ENCODE measurements at regions not wholly inside any gene's neighbourhood (a gene's known extent, or its start where the extent isn't known, plus 50 kb on each side); places are given as distances from the start of the nearest gene placed in this dataset.

DNA sequence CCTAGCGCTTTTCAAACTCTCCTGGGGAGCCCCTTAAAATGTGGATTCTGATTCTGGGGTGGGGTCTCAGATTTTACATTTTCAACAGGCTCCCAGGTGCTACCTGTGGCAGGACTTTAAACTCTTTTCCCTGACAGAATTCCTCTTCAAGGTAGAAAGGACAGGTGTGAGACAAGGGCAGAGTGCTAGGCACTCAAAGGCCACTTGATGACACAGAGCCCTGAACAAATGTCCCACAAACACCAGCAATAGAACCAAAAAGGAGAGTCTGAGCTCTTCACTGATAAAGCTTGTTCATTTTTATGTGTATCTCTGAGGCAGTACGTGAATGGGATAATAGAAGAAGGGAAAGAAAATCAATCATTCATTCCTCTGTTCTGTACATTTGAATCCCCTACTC lies 77.7 kb upstream of the PELI1 start:
- no peak for DNase-seq

DNA sequence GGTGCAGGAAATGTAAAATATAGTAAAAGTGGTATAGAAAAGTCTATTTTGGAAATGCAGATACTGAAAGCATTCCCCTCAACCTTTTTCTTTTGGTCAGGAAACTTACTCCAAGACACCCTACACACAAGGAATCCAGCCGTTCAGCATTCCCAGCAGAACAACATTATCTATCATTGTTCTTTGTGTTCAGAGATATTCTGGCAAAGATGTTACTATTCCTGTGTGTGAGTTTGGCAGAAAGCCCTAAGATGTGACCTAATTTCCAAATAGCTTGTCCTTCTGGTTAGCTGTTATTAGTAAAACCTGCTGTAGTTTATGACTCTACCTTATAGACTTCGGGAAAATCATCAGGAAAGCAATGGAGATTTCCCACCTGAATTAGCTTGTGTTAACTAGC lies 78.1 kb upstream of the PELI1 start:
- DNase-seq = no peak

DNA sequence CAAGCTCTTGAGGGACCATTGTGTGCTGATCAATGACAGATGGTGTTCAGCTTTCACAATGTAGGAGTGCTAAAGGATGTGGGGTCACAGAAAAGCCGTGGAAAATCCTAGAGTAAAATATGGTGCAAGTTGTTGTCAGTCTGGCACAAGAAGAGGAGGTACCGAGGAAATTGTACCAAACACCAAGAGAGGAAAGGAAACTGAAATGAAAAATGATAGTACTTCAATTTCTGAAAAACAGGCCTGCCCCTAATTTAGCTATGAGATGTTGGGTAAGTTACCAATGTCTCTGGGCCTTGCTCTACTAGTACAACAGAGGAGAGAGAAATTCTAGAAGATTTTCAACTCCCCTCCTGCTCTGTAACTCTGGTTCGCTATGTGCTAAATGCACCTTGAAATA lies 78.8 kb upstream of the PELI1 start:
- no peak for DNase-seq

DNA sequence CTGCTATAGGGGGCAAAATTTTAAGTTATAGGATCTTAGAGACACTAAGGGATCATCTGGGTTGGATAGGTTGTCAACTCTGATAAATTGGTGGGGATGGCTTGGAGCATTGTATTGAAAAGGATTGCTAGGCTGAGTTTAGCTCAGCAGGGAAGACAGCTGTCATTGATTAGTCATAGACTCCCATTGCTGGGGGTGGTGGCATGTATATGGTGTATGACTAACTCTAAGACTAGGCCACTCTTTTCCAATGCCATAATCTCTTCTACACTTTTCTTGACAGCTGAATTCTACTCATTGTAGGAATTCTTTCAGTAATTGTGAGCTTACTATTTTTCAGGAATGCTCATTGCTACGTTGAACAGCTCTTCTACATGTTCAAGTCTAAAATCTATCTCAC lies 81.3 kb upstream of the PELI1 start:
- no peak for DNase-seq

DNA sequence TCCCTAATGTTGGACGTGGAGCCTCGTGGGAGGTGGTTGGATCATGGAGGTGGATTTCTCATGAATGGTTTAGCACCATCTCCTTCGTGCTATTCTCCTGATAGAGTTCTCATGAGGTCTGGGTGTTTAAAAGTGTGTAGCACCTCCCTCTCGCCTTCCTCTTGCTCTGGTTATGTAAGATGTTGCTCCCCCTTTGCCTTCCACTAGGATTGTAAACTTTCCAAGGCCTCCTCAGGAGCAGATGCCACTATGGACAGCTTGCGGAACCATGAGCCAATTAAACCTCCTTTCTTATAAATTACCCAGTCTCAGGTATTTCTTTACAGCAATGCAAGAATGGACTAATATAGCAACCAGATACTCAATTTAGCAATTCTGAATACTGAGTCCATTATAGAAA lies 82.4 kb upstream of the PELI1 start:
- DNase-seq = no peak

DNA sequence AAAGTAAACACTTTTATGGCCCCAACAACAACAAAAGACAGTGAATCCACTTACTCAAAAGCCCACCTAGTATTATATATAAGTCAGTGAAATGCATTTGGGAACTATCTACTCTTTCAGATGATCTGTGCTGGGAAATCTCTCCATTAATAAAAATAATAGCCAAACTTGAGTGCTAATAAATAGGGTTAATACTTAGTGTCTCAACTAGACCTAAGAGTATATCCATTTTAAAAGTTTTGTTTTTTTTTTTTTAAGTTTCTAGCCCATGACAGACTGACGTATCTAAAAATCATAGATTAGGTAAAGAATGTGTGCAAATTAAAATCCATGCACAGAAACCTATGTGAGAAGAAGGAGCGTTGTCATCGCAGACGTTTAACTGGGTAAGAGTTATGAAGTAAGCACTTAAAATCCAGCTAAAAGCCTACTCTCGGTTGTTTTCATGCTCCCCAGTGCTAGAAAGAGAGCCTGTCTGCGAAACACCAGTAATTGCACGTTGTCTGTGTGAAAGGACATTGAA lies 83.4 kb upstream of the PELI1 start:
- DNase-seq = no peak

DNA sequence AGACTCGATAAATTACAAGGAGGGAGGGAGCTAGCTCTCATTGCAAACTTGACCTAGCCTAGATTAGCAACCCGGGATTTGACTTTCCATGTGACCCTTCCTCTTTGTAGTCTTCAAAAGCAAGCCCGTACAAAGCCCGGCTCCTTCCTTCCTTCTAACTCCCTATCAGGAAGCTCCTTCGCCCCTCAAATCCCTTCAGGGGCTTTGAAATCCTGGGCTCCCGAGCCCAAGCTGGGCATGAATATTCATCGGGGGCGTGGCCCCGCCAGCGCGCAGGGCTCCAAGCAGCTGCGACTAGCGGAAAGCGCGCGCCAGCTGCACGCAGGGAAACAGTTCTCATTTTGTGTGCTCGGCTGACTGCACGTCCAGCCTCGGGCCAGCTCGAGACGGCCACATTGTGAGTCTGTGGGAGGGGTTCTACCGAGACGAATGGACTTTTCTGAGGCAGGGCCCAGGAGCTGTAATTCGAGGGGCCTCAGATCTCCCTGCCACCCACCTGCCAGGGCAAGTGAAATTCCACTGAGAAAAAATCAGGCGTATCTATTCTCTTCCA lies 84.0 kb upstream of the PELI1 start:
- peak; percentile 70 for DNase-seq

DNA sequence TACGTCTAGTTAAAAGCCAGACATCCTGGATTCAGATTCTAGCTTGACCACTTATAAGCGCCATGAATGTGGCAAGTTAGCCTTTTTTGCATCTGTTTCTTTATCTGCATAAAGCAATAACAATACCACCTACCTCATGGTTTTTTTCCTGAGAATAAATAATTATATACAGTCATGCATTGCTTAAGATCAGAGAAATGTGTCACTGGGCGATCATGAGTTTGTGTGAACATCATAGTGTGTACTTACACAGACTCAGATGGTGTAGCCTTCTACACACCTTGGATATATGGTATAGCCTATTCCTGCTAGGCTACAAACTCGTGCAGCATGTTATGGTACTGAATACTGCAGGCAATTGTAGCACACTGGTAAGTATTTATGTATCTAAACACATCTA lies 84.7 kb upstream of the PELI1 start:
- no peak for DNase-seq

DNA sequence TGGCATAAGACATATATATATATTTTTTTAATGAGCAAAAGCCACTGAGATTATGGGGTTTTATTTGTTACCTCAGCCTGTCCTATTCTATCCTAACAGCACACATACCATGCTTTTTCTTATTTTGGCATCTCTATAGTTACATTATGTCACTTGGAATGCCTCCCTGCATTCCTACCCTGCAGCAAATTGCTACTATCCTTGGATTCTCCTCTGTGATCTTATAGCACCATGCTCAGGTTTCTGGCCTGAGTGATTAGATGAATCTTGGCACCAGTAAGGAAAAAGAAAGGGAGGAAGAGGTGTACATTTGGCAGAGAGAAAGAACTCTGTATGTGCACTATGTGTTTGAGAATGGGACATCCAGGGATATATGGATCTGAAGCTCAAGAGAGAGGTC lies 86.3 kb upstream of the PELI1 start:
- no peak for DNase-seq

DNA sequence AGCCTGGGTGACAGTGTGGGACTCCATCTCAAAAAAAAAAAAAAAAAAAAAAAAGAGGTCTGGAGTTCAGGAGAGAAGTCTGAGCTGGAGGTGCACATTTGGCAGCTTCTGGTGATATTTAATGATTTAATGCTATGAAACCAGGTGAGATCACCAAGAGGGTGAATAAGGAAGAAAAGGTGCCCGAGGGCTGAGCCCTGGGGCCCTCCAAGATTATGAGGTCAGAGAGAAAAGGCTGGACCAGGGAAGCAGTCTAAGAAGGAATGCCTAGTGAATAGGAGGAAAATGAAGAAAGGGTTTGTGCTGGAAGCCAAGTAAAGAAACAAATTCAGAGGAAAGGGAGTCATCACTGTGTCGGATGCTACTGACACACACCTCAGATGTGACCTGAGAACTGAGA lies 88.0 kb upstream of the PELI1 start:
- DNase-seq = no peak

DNA sequence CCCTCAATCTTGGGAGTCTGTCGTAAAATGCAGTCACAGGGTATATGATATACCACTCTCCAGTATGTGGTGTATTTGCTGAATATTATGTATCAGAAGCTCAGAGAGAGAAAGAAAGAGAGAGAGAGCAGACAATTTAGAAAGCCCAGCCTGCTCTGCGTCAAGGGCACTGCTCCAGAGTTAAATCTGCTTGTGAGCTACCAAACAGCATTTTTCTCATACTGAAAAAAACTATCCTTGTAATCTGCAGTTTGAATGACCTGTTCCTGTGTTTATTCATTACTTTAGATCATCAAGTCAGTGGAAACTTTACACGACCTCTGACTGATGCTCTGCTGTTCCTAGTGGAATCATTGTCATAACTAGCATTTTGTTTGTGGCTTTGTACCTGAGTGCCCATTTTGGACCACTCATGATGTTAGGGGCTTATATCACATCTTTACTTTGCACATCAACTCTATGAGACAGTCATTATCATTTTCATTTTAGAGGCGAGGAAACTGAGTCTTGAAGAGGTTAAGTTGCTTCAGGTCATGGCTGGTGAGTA lies 89.2 kb upstream of the PELI1 start:
- DNase-seq = no peak

DNA sequence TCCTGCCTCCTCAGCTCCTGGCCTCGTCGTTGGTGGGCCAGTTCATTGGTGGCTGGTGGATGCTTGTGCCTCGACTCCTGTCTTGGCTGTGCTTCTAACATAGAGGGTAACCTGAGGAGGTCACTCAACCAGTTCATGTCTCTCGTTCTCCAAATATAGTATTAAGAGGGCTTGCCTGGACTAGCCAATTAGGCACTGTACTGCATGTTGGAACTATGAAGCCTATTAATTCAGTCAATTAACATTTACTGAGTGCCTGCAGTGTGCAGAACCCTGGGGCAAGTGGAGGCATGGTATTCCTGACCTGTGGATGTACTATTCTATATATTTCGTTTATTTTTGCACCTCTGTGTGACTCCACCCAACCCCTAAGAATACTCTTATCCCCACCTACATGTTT lies 89.9 kb upstream of the PELI1 start:
- DNase-seq = no peak

DNA sequence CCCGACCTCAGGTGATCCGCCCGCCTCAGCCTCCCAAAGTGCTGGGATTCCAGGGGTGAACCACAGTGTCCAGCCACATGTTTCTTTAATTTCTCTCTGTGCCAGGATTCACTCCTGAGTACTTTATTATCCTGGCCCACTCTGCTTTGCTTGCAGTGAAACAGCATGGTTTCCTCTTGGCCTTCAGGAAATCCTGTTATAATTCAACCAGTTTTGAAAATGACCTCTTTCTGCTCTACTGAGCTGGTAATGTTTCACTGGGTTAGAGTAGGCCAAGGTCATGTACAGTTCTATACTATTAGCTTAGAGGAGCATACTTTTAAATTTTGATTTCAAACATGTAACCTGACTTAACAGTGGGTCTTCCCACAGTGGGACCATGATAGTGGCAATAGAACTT lies 90.6 kb upstream of the PELI1 start:
- DNase-seq = no peak

DNA sequence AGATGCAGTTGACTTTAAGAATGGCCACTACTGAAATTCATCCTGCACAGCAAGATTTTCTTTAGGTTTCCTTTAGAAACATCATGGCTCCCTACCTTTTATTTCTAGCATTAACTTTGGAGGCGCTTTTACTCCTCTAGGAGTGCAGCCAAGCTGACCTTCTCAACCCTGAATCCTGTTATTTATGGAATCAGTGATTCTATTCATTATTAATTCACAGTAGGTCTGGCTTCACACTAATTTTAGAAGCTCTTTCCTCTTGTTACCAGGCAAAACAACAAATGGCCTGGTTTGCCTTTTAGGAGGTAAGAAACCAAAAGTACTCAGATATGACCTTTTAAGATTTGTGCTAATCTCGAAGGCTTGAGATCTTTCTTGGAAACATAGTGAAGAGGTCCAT lies 93.0 kb upstream of the PELI1 start:
- no peak for DNase-seq

DNA sequence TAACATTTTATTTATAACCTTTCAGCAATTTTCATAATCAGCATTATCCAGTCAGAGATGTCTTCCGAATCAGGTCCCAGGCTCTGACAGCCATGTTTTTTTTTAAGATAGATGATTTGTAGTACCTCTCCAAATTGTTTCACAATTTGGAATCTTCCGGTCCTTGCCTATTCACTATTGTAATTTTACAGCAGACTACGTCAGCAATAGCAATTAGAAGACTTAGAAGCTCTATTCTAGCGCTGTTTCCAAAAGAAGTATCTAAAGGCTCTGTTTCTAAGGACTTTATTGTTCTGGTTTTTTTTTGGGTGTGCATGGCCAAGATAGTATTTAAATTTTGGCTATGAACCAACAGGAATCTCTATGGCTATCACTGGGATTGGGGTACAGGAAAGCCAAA lies 94.6 kb upstream of the PELI1 start:
- DNase-seq = no peak

DNA sequence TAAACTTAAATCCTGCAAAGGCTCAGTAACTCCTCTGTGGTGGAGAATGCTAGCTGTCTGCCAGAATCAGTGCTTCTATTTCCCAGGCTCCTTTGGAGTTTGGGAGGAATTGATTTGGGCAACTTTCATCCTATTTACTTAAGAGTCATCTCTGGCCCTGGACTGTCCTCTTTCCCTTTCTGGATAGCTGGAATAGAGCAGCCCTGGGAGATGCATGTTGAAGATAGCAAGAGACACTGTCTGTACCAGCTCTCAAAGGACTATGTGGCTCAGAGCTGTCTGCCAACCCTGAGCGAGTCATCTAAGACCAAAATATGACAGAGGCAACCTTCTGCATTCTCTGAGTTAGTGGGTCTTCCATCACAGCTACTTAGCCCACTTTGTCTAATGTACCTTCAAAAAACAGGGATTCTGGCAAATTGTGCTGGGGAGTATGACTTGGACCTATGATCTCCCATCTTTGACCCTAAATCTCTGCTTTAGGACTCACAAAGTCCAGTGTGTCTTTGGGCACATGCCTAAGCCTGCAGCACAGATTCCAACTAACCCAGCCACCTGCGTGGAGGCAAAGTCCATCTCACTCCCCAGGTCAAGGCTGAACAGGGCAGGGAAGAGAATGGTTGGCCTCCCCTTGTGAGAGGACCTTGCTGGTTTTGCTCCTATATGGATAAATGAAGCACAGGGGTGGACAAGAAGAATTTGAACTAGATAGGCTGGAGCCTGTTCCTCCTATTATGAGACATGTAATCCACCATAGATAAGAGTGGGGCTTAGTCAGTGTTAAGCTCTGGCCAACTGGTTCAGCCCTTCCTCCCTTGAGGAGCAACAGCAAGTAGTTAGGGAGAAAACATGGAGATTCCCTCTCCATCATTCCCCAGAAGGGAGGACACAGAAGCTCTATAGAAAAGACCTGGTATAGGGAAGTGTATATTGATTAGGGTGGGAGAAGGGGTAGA lies 99.1 kb upstream of the PELI1 start:
- no peak for DNase-seq

DNA sequence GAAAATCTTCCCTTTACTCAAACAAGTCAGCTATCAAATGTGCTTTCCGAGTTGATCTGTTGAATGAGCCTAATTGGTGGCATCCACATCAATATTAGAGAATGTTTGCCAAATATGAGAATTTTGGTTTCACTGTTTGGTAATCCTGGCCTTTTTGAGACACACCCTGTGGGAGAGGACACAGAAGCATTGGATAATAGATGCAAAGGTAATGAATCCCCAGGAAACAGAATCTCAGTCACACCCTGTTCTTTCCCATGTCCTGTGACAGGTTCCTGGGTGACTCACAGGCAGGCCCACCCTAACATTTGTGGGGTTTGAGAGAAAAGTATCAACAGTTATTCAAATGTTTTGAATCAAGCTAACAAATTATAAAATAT lies 99.8 kb upstream of the PELI1 start:
- no peak for DNase-seq

DNA sequence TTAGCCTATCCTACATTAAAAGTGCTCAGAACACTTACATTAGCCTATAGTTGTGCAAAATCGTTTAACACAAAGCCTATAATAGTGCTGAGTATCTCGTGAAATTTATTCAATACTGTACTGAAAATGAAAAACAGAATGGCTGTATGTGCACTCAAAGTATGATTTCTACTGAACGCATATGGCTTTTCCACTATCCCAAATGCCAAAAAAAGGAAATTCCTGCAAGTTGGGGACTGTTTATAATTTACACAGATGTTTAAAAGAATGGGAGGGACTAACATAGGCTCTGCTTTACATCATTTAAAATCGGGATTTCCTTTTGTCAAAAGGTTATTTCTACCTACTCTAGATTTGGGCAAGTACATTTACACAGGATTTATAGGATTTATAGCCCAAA lies 101.4 kb upstream of the PELI1 start:
- no peak for DNase-seq

DNA sequence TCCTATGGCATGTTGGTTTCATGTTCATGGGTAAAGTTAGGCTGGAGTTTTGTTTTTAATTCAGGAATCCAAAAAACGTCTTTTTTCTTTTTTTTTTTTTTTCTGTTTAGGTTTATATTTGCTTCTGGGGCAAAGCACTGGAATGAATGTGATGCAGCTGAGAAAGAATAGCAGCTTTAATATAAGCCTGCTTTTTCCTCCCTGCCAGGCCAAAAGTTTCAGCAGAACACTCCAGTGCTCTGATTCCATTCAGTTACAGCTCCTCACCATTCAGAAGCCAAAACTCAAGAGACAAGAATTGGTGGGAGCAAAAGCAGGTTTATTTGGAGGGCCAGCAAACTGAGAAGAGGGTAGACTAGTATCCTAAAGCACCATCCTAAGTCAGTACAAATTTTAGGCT lies 102.7 kb upstream of the PELI1 start:
- DNase-seq = no peak

DNA sequence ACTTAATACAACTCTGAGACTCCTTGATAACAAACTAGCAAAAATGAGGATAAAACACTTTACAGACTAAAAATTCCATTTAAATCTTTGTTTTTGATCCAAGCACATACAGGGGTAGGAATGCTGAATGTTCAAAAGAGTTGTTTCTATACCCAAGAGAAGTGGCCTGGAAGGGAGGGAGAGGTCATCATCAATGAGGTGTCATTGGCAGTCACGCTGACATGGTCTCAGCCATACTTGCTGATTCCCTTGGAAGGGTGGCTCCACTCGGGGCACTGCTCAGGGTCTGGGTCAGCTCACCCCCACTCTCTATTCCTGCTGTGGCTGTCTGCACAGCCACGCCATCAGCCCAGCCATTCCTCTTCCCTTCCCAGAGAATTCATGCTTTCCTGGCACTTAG lies 105.2 kb upstream of the PELI1 start:
- no peak for DNase-seq

DNA sequence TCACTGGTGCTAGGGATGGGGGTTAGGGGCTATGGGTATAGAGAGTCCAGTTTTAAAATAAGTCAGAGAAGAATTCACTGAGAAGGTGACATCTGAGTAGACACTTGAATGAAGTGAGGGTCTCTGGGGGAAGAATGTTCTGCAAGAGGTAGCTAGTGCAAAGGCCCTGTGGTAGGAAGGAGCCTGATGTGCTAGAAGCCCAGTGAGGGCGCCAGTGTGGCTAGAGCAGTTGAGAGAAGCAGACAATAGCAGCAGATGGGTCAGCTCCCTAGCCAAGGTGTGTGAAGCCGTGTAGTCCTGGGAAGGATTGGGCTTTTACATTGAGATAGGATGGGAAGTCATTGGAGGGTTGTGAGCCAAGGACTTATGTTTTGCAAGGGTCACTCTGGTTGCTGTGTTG lies 105.8 kb upstream of the PELI1 start:
- DNase-seq = no peak

DNA sequence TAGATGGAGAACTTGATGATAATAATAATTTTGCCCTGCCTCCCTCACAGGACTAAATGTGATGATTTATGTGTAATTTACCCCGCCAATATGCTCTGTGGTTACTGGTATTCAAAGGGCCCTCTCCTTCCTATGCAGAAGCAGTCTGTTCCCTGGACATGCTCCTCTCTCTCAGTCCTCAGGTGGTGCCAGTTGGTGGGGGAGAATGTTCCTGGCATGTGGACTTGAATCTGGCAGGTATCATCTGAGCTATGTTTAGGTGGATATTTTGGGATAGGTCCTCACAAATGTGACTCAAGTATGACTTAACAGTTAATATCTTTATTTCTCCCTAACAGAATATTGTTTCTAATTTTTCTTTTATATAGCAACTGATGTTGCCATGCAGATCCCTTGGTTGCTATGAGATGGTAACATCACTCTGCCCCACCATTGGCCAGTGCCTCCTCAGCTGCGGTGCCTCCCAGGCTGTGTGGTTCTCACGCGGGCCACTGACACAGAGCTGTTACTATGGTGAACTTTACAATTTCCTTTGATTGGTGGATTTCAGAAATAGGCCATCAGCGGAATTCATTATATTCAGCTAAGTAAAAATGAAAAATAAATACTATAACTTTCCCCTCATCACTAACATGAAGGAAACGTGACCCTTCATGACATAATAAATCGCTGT lies 106.7 kb upstream of the PELI1 start:
- no peak for DNase-seq
